HUES48 (cell line): ENCODE measurements at regions not wholly inside any gene's neighbourhood (a gene's known extent, or its start where the extent isn't known, plus 50 kb on each side); places are given as distances from the start of the nearest gene placed in this dataset.

ENCODE experiments used
- H3K27ac ChIP-seq: one replicate; pipeline ENCODE4 v1.7.0; 2013; ENCODE audit warnings: low read depth, low read length, inconsistent platforms
- H3K27me3 ChIP-seq: 2 replicates; pipeline ENCODE4 v1.6.1; 2013; ENCODE audit warnings: mild to moderate bottlenecking, low read length; ENCODE audit not compliant: control insufficient read depth, insufficient read depth
- H3K36me3 ChIP-seq: 2 replicates; pipeline ENCODE4 v1.6.1; 2013; ENCODE audit warnings: low read length; ENCODE audit not compliant: control insufficient read depth, insufficient read depth
- H3K4me1 ChIP-seq: 2 replicates; pipeline ENCODE4 v1.6.1; 2013; ENCODE audit warnings: mild to moderate bottlenecking, low read length; ENCODE audit not compliant: control insufficient read depth, insufficient read depth
- H3K4me3 ChIP-seq: 2 replicates; pipeline ENCODE4 v1.5.1; 2013; ENCODE audit warnings: mild to moderate bottlenecking, low read depth, low read length
- H3K9ac ChIP-seq: 2 replicates; pipeline ENCODE4 v1.6.1; 2013; ENCODE audit warnings: mild to moderate bottlenecking, low read depth, low read length, moderate library complexity
- H3K9me3 ChIP-seq: 2 replicates; pipeline ENCODE4 v1.6.1; 2013; ENCODE audit warnings: low read length; ENCODE audit not compliant: control insufficient read depth, insufficient read depth

DNA sequence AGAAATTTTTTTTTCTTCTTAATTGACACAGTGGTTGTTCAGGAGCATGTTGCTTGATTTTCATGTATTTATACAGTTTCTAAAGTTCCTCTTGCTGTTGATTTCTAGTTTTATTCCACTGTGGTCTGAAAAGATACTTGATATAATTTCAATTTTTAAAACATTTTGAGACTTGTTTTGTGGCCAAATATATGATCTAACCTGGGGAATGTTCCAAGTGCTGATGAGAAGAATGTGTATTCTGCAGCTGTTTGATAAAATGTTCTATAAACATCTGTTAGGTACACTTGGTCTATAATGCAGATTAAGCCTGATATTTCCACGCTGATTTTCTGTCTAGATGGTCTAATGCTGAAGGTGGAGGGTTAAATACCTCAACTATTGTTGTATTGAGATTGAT, 151.4 kb upstream of the IFNG-AS1 start:
- H3K36me3 ChIP-seq = no peaks in the 10 kb centered on the region

DNA sequence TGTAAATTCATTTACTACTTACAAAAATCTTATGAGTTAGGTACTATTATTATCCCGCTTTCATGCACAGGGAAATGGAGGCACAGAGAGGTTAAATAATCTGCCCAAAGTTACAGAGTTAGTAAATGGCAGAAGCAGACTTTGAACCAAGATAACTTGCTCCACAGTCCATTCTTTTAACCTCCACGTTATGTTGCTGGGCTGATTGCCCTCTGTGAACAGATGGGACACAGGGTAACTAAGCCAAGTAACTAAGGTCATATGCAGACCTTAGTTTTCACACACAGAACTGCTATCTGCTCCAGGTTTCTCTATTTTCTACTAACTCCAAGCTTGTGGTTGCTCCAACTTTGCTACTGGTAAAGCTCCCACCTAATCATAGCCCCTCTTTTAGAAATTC, 147.1 kb upstream of the IFNG-AS1 start:
- Histone ChIP-seq H3K36me3 (no peaks in the 10 kb centered on the region), H3K4me3 (no peak overlapping the region), H3K9ac (no peak overlapping the region), H3K27ac (no peak overlapping the region), H3K9me3 (0 out of 2 replicates have a peak, but pooled peaks cover 7% of the 10 kb centered on the region), H3K4me1 (no peaks in the 10 kb centered on the region), H3K27me3 (no peaks in the 10 kb centered on the region)

More for the DNA sequence above, 151.4 kb upstream of the IFNG-AS1 start:
- H3K4me1 ChIP-seq = no peaks in the 10 kb centered on the region
- no peaks in the 10 kb centered on the region for H3K27me3 ChIP-seq
- H3K9ac ChIP-seq = no peak overlapping the region
- H3K27ac ChIP-seq = no peak overlapping the region
- peaks cover 9% of the 10 kb centered on the region; the same call in 1 of the 2 replicates for H3K9me3 ChIP-seq
- no peak overlapping the region for H3K4me3 ChIP-seq

DNA sequence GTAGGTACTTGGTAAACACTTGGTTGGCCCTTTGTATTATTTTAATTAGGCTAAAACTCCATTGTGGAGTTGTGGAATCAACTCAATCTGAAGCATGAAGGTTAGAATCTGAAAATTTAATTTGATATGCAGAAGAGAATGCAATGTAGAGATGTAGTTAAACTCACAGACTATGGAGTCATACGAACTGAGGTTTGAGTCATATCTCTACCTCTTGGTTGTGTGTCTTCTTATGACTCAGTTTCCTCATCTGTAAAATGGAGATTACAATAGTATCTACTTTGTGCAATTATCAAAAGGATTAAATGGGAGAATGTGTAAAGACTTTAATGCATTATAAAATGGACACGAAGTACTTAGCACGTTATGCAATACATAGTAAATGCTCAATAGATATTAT, 146.0 kb upstream of the IFNG-AS1 start:
- Histone ChIP-seq H3K9ac (no peak overlapping the region), H3K27me3 (no peaks in the 10 kb centered on the region), H3K4me3 (no peak overlapping the region)

DNA sequence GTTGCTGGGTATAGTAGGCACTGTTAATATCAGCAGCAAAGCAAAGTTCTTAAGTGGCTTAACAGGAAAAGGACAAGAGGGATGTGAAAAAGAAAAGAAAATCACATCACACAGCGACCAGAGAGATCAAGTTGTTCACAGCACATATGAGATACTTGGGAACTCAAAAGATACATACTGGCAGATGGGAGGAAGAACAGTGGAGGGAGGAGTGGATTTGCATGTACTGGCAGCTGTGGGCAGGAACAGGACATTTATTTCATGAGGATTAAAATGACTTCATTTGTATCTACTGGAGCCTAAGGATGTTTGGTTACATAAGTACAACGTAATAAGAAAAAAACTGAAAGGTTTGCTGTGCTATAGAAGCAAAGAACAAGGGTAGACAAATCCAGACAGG, 136.5 kb upstream of the IFNG-AS1 start:
- peaks cover 9% of the 10 kb centered on the region for H3K9me3 ChIP-seq
- H3K4me1 ChIP-seq = no peaks in the 10 kb centered on the region
- no peak overlapping the region for H3K9ac ChIP-seq
- H3K27me3 ChIP-seq = no peaks in the 10 kb centered on the region
- no peak overlapping the region for H3K27ac ChIP-seq
- no peaks in the 10 kb centered on the region for H3K36me3 ChIP-seq
- no peak overlapping the region for H3K4me3 ChIP-seq

More for the DNA sequence above, 146.0 kb upstream of the IFNG-AS1 start:
- Histone ChIP-seq H3K36me3 (no peaks in the 10 kb centered on the region), H3K9me3 (0 out of 2 replicates have a peak, but pooled peaks cover 7% of the 10 kb centered on the region), H3K4me1 (no peaks in the 10 kb centered on the region), H3K27ac (no peak overlapping the region)

DNA sequence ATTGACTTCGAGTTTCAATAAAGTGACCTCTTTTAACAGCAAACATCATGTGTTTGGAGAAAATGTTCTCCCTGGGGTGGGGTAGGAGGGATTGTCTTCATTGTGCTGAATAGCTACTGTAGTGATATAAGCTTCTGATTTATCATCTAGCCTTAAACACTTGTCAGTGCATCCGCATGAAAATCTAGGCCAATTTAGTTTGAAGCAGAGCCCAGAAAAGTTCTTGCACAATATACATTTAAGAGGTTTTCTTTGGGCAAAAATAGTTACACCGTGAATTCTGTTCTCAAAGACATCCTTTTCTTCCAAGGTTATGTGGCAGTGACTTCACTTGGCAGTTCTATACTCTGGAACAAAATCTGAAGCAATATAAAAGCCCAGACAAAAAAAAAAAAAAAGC, 136.0 kb upstream of the IFNG-AS1 start:
- no peaks in the 10 kb centered on the region for H3K4me1 ChIP-seq
- H3K9ac ChIP-seq = no peak overlapping the region
- H3K36me3 ChIP-seq = no peaks in the 10 kb centered on the region
- H3K27me3 ChIP-seq = no peaks in the 10 kb centered on the region
- H3K27ac ChIP-seq = no peak overlapping the region
- no peak overlapping the region for H3K4me3 ChIP-seq
- peaks cover 9% of the 10 kb centered on the region for H3K9me3 ChIP-seq

DNA sequence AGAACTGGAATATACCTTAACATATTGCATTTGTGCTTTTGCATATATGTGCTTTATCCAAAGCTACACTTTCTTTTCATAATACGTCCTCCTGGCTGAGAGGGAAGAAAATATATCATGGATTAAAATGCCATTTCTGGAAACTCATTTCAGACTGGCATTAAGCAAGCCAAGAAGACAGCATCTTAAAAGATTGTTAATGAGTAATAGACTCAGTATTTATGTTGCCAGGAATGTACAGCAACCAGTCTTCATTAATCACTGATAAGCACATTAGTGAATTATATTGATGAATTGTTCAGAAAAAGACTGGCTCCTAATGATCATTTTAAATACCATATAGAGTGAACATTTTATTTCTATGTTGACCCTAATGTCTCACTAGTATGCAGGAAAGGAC, 134.9 kb upstream of the IFNG-AS1 start:
- no peaks in the 10 kb centered on the region for H3K27me3 ChIP-seq
- no peak overlapping the region for H3K4me3 ChIP-seq

DNA sequence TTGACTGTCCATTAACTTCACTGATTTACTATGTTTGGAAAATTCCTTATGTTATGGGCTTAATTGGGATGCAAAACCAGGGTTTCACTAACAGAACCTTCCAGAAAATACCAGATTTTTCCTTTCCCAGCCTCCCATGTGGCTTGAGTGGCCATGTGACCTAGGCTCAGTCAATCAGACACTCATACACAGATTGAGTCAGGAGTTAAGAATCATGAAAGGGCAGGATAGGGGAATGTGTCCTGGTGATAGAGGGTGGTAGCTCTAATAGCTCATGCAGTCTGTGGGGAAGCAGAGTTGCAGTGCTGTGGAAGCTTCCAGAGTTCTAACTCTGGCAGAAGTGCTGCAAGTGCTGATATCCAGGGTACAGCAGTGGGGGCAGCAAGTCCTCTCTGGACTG, 134.1 kb upstream of the IFNG-AS1 start:
- Histone ChIP-seq H3K4me3 (no peak overlapping the region), H3K36me3 (no peaks in the 10 kb centered on the region), H3K27me3 (no peaks in the 10 kb centered on the region), H3K9ac (no peak overlapping the region), H3K4me1 (no peaks in the 10 kb centered on the region), H3K27ac (no peak overlapping the region), H3K9me3 (peaks cover 2% of the 10 kb centered on the region; the same call in 1 of the 2 replicates)

More for the DNA sequence above, 134.9 kb upstream of the IFNG-AS1 start:
- Histone ChIP-seq H3K4me1 (no peaks in the 10 kb centered on the region), H3K27ac (no peak overlapping the region), H3K36me3 (no peaks in the 10 kb centered on the region), H3K9ac (no peak overlapping the region), H3K9me3 (peaks cover 9% of the 10 kb centered on the region)

DNA sequence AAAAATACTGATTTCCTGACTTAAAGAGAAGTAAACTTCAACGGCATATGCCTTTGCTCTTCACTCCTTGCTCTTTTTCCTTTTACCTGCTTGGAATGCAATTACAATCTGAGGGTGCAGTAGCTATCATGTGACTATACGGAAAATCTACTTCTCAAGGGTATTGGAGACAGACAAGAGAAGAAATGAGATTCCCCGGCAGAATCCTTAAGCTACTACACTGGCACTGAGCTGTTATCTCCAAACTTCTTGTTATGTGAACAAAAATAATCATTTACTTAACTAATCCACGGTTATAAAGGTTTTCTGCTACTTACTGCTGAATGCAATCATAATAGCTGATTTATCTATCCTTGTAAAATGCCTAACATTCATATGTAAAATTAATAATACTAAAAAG, 118.0 kb upstream of the IFNG-AS1 start:
- H3K36me3 ChIP-seq = no peaks in the 10 kb centered on the region
- H3K9me3 ChIP-seq = no peaks in the 10 kb centered on the region
- no peaks in the 10 kb centered on the region for H3K27me3 ChIP-seq
- no peak overlapping the region for H3K27ac ChIP-seq
- no peak overlapping the region for H3K9ac ChIP-seq
- H3K4me3 ChIP-seq = no peak overlapping the region
- H3K4me1 ChIP-seq = peaks cover 3% of the 10 kb centered on the region; the same call in 1 of the 2 replicates

DNA sequence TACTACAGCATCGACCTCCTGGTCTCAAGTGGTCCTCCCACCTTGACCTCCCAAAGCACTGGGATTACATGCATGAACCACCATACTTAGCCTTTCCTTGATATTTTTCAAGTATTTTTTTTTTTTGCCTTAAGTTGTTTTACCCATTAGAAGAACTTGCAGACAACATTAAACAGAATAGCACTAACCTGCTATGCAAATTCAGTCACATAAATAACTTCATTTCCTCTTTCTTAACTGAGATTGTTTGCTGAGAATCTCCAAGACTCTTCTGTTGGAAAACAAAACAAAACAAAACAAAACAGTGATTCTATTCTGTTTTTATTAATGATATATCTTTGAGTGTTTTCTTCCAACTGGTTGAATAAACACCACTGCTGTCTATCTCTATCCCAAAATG, 115.9 kb upstream of the IFNG-AS1 start:
- Histone ChIP-seq H3K36me3 (no peaks in the 10 kb centered on the region), H3K9ac (no peak overlapping the region), H3K27me3 (no peaks in the 10 kb centered on the region), H3K9me3 (no peaks in the 10 kb centered on the region), H3K4me1 (peaks cover 10% of the 10 kb centered on the region), H3K4me3 (no peak overlapping the region), H3K27ac (no peak overlapping the region)

DNA sequence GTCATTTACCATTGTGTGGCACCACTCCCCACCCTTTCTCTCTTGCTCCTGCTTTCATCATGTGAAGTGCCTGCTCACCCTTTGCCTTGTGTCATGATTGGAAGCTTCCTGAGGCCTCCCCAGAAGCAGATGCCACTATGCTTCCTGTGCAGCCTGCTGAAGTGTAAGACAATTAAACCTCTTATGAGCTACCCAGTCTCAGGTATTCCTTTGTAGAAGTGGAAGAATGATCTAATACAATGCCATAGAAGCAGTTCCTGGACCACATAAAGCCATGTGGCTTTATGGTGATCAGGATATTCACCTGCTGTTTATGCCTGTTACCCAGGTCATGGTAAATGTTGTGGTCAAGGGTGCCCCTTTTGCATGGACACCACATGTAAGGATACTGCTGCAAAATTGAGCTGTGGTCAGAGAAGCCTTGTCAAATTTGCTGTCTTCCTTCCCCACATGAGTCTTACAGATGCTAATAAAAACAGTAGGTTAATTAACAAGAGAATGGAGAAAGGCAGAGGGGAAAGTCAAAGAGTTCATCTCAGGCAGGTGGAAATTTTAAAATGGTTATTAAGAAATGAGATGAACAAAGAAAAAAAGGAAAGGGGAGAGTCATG, 112.8 kb upstream of the IFNG-AS1 start:
- Histone ChIP-seq H3K27ac (peak overlapping the region; percentile 68), H3K4me1 (peaks cover 12% of the 10 kb centered on the region), H3K9ac (no peak overlapping the region), H3K27me3 (no peaks in the 10 kb centered on the region), H3K9me3 (no peaks in the 10 kb centered on the region), H3K36me3 (no peaks in the 10 kb centered on the region), H3K4me3 (no peak overlapping the region)

DNA sequence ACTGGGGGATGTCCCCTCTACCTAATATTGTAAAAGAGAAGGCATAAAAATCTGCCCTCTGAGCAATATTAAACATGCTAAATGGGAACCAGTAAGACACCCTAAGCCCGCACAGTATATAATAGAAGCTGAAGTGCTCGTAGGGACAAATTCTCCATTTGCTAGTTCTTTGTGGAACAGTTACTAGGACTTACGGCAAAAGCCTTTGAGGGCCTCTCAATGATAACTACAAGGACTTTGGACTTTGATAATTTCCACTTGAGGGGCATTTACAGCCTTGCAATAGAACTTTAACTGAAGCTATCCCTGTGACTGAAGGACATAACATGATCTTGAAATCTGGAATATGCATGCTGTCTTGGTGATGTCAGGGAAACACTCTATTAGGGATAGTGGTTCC, 111.5 kb upstream of the IFNG-AS1 start:
- Histone ChIP-seq H3K27me3 (no peaks in the 10 kb centered on the region), H3K4me1 (peaks cover 23% of the 10 kb centered on the region), H3K9ac (no peak overlapping the region), H3K9me3 (no peaks in the 10 kb centered on the region), H3K36me3 (no peaks in the 10 kb centered on the region), H3K27ac (no peak overlapping the region), H3K4me3 (no peak overlapping the region)
